ENCODE measurements at regions not wholly inside any gene's neighbourhood (a gene's known extent, or its start where the extent isn't known, plus 50 kb on each side); places are given as distances from the start of the nearest gene placed in this dataset.

- TF ChIP-seq CTCF (IDR thresholded peaks at IDR 0.05) (no peak), POLR2AphosphoS5 (IDR thresholded peaks at IDR 0.05) (no peak), POLR2A (IDR thresholded peaks at IDR 0.05) (no peak)
Observed at GRCh38 chr15:25613134-25613533, 174.3 kb upstream of the UBE3A start.

Measured in transverse colon (tissue), 4 donors.